Stimulated activated CD4-positive, alpha-beta T cell treated with anti-CD3 and anti-CD28 coated beads, Interleukin-4, amount 100 ng/mL, for 1 hour (primary cell): ENCODE measurements at regions not wholly inside any gene's neighbourhood (a gene's known extent, or its start where the extent isn't known, plus 50 kb on each side); places are given as distances from the start of the nearest gene placed in this dataset.

Experiments used
- DNase-seq: peaks from one replicate; pipeline ENCODE4 v3.0.0-alpha.2; 2020

DNA sequence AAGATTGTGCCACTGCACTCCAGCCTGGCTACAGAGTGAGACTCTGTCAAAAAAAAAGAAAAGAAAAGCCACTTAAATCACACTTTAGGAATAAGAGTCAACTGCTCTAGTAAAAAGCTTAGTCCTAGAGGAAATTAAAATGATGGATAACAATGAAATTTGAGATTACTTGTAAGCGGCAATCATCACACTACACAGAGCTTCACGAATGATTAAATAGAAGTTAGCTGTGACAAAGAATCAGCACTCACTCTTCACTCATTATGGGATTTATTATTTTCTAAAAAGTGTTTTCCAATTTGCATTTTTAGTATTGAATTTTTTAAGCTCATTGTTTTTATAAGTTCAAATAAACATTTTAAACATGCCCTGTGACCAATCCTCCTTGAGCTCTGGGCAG, 718.0 kb downstream of the UTRN start:
- DNase-seq: no peak

DNA sequence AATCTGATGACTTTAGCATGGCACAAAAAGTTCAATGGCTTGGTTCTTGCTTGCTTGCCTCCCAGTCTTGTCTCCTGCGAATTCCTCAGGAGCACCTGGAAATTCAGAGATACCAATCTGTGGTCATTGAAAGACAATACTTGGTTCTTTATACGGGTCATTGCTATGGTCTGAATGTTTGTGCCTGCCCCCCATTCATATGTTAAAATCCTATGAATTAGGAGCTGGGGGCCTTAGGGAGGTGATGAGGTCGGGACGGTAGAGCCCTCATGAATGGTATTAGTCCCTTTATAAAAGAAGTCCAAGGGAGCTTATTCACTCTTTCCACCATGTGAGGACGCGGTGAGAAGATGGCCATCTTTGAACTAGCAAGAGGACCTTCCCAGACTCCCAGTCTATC, 721.8 kb downstream of the UTRN start:
- DNase-seq: no peak

- no peak for DNase-seq
Measured at GRCh38 chr6:145008715-145009114, 723.6 kb downstream of the UTRN start.

DNA sequence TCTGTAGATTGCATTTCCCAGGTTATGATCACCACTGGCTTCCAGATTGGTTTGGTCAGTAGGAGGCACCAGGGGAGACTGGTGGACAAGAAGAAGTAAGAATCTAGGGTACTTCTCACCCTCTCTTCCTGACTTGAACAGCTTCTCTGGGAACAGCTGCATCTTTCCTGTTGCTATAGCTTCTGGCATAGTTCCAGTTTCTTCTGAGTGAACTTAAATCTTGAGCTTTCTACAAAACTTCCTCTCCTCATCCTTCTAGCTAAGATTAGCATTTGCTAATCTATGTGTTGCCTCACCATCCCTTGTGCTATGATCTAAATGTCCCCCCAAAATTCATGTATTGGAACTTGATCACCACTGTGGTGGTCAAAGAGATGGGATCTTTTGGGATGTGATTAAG, 724.6 kb downstream of the UTRN start:
- no peak for DNase-seq

- no peak for DNase-seq
Measured at GRCh38 chr6:145012039-145012662, 723.2 kb downstream of the EPM2A start.

DNA sequence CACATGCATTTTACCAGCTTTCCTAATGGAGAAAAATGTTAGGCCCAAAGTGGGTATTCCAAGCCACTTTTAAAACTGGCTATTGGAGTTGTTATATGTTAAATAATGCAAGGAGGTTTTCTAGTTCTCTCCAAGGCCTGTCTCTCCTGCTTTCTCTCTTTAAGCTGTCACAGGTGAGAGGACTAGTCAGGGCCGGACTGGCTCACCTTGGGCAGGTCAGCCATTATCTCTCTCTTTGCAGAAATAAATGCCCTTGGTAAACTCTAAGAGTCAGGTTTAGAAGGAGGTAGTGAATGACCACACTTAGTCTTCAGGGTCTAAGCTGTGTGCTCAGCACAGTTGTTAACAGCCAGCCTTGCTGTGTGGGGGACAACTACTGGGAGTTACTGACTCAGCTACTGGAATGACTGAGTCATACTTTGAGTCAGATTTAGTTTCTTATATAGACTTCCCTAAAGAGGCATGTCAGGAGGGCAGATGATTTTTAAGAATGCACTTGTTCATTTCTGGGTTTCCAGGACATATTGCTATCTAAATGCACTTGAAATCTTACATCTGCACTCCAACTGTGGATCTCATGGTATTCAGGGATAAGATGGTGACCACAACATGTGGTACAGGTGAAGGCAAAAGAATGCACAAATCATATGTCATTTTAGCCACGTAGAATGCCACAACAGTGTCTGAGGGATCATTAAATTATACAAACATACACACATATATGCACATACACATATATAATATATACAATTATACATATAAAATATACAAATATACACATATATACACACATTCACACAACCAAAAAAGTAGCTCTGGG, 719.4 kb downstream of the EPM2A start:
- DNase-seq: peak; percentile 10

DNA sequence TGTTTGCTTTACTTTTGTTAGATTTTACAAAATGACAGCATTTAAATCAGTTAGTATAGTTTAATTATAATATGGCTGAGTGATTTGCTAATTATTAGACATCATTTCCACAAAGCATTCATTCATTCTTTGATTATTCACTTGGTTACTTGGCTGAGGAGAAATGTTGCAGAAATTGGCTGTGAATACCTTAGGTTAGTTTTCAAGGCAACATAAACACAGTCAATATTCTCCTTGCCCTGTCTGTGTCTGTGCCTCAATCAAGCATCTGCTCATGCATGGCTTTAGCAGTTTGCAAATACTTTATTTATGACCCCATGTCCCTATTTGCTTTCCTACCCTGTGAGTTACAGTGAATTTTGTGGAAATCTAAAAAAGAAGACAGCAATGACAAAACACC, 718.3 kb downstream of the EPM2A start:
- DNase-seq: no peak

GRCh38 chr6:145017516-145017915, 717.8 kb downstream of the EPM2A start:
- DNase-seq: no peak

GRCh38 chr6:145018027-145018426, 717.3 kb downstream of the EPM2A start:
- DNase-seq: no peak

- no peak for DNase-seq
Measured at GRCh38 chr6:145020114-145020513, 715.2 kb downstream of the EPM2A start.

DNA sequence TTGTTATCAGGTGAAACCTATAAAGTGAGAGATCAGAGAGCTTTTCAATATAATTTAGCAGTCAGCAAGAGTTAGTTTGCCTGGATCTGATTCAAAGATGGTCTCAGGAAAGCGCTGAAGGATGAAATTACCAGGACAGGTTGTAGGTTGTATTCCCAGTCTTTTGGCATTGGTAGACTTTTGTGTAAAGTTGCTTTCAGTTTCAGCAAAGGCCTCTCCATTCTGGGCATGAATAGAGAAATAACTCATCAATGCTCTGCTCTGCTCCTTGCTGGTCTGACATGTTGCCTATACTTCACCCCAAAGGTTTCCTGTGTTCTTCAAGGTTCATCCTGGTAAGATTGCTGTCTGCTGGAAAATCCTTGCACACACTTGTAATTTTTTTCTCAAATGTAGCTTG, 714.8 kb downstream of the EPM2A start:
- no peak for DNase-seq

GRCh38 chr6:145022199-145022796, 713.0 kb downstream of the EPM2A start:
- DNase-seq: no peak

- DNase-seq: no peak
Measured at GRCh38 chr6:145023116-145023726, 712.1 kb downstream of the EPM2A start.

DNA sequence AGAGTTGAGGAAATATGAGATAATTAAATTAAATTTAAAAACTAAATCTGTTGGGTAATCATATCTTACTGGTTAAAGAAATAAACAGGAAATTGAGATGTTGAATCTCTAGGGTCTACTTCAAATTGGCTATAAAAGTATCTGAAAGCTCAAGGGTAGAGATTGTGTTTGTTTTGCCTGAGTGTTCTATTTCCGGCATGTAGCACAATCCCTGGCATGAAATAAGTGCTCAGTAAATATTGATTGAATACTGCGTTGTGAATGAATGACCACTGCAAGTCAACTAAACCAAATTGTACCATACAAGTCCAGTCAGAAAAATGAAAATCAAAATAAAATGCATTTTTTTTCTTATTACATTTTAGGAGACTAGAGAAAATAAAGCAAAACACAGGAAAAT, 709.8 kb downstream of the EPM2A start:
- no peak for DNase-seq

- no peak for DNase-seq
Measured at GRCh38 chr6:145026267-145026679, 709.0 kb downstream of the EPM2A start.

- DNase-seq: no peak
Measured at GRCh38 chr6:145028144-145028818, 707.0 kb downstream of the EPM2A start.

- no peak for DNase-seq
Measured at GRCh38 chr6:145031001-145031400, 704.3 kb downstream of the EPM2A start.

GRCh38 chr6:145031962-145032361, 703.4 kb downstream of the EPM2A start:
- DNase-seq: no peak

- DNase-seq: no peak
Measured at GRCh38 chr6:145032562-145033145, 702.7 kb downstream of the EPM2A start.

GRCh38 chr6:145034664-145035063, 700.7 kb downstream of the EPM2A start:
- DNase-seq: no peak

GRCh38 chr6:145036236-145036635, 699.1 kb downstream of the EPM2A start:
- no peak for DNase-seq

GRCh38 chr6:145036848-145037567, 698.3 kb downstream of the EPM2A start:
- no peak for DNase-seq
